Upper lobe of left lung (tissue), 4 donors: ENCODE measurements at regions not wholly inside any gene's neighbourhood (a gene's known extent, or its start where the extent isn't known, plus 50 kb on each side); places are given as distances from the start of the nearest gene placed in this dataset.

Experiments
- EP300 ChIP-seq, 4 donors: sonication (generic); formaldehyde crosslinking; IDR thresholded peaks; one replicate each; pipeline ENCODE4 v1.5.1; 2017; ENCODE audit warnings: antibody characterized with exemption in 4 of 4, control low read depth in 2 of 4
- POLR2A ChIP-seq, 4 donors: fragments of 450-650 bp; IDR thresholded peaks; one replicate each; pipeline ENCODE4 v1.5.1; 2016 to 2017; ENCODE audit warnings: antibody characterized with exemption in 4 of 4, mild to moderate bottlenecking in 2 of 4
- POLR2AphosphoS5 ChIP-seq, 2 donors: sonication (generic); formaldehyde crosslinking; IDR thresholded peaks; one replicate each; pipeline ENCODE4 v1.5.1; 2017; ENCODE audit warnings: antibody characterized with exemption in 2 of 2
- TF ChIP-seq, protein P1 (sequence below), 6 experiments: fragments of 450-650 bp in 4 of 6; fragments of 200-600 bp in 2 of 6; sonication (generic) in 2 of 6; IDR thresholded peaks; one replicate each; pipeline ENCODE4 v1.5.1; 2016 to 2019; ENCODE audit warnings: antibody characterized with exemption in 6 of 6

DNA sequence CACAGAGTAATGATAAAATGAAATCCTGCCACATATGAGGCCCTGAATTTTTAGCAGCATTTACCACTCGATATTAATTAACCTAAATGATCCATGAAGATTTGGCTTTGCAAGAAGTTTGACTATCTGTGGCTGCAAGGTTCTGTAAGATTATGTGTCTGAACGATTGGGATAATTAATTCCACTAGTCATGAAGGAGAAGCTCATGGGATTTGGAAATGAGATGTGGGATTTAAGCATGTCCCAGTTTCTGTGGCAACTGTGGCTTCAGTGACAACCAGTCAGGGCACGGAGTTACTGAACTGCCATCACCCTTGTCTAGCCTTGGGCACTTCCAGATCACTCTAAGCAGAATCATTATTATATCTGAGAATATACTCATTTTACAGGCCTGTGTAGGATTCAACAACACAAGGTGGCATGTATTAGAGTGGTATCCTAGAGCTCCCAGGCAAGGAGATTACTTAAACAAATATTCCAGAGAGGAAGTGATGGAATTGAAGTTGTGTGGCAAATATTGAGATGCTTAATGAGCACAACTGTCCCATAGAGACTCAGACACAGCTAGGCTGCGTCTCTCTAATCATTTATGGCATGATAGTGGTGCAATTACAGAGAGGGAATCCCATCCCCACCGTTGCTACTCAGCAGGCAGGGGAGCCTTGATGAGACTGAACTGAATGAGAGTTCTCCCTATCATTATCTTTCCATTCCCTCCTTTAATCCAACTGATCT lies 205.0 kb upstream of the KRR1 start:
- TF ChIP-seq, protein P1, sequence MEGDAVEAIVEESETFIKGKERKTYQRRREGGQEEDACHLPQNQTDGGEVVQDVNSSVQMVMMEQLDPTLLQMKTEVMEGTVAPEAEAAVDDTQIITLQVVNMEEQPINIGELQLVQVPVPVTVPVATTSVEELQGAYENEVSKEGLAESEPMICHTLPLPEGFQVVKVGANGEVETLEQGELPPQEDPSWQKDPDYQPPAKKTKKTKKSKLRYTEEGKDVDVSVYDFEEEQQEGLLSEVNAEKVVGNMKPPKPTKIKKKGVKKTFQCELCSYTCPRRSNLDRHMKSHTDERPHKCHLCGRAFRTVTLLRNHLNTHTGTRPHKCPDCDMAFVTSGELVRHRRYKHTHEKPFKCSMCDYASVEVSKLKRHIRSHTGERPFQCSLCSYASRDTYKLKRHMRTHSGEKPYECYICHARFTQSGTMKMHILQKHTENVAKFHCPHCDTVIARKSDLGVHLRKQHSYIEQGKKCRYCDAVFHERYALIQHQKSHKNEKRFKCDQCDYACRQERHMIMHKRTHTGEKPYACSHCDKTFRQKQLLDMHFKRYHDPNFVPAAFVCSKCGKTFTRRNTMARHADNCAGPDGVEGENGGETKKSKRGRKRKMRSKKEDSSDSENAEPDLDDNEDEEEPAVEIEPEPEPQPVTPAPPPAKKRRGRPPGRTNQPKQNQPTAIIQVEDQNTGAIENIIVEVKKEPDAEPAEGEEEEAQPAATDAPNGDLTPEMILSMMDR (IDR thresholded peaks at IDR 0.05), result no peak
- no peak for TF ChIP-seq POLR2AphosphoS5 (IDR thresholded peaks at IDR 0.05)
- no peak for TF ChIP-seq POLR2A (IDR thresholded peaks at IDR 0.05)
- no peak for TF ChIP-seq EP300 (IDR thresholded peaks at IDR 0.05)
